Endothelial cell of umbilical vein (primary cell): ENCODE measurements at regions not wholly inside any gene's neighbourhood (a gene's known extent, or its start where the extent isn't known, plus 50 kb on each side); places are given as distances from the start of the nearest gene placed in this dataset.
"Not testable (repeated sequence)": the region's sequence is repeated elsewhere in the genome, so short reads cannot be mapped to it uniquely, and the experiment has no call there.

ENCODE experiments used
- EZH2 ChIP-seq: IDR thresholded peaks from 2 replicates; pipeline ENCODE4 v1.6.1; 2012; ENCODE audit warnings: borderline replicate concordance, low read depth, mild to moderate bottlenecking, moderate library complexity, low read length, inconsistent platforms; ENCODE audit not compliant: severe bottlenecking
- MYC ChIP-seq: IDR thresholded peaks from one replicate; pipeline ENCODE4 v1.6.1; 2011; ENCODE audit warnings: mild to moderate bottlenecking, low read depth, low read length
- POLR2A ChIP-seq: IDR thresholded peaks from 2 replicates; pipeline ENCODE4 v1.6.1; 2012; ENCODE audit warnings: low read depth, mild to moderate bottlenecking, control low read depth, low read length
- POLR2AphosphoS5 ChIP-seq: IDR thresholded peaks from 2 replicates; pipeline ENCODE4 v1.6.1; 2012; ENCODE audit warnings: low read depth, mild to moderate bottlenecking, control low read depth, low read length, moderate library complexity; ENCODE audit not compliant: insufficient read depth
- TF ChIP-seq, protein P1 (sequence below), 2 donors: IDR thresholded peaks; 1 replicate in 1 of 2; 2 replicates in 1 of 2; pipeline ENCODE4 v1.5.1; 2011; ENCODE audit warnings: low read length in 2 of 2, mild to moderate bottlenecking in 2 of 2, moderate library complexity in 2 of 2, control low read depth in 1 of 2, inconsistent platforms in 1 of 2, low read depth in 1 of 2; ENCODE audit not compliant: insufficient read depth in 1 of 2; ENCODE audit errors: extremely low read depth in 1 of 2
- TF ChIP-seq, protein P2 (sequence below): IDR thresholded peaks from 2 replicates; pipeline ENCODE4 v1.6.1; 2011; ENCODE audit not compliant: insufficient read depth, insufficient read length

DNA sequence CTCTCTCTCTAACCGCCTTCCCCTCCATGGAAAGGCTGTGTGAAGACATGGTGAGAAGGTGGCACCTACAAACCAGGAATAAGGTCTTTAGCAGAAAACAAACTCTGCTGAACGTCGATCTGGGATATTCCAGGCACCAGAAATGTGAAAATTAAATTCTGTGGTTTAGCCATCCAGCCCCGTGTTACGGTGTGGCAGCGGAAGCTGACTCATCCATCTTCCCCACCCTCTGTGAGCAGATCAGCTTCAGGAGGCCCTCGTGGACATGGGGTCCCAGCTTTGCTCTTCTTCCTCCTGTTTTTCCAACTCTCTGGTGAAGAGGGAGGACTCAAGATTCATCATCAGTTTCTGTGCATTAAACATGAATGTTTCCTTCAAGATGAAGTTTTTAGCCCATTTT is 1164.8 kb downstream of the RPIA start:
- TF ChIP-seq, protein P1, sequence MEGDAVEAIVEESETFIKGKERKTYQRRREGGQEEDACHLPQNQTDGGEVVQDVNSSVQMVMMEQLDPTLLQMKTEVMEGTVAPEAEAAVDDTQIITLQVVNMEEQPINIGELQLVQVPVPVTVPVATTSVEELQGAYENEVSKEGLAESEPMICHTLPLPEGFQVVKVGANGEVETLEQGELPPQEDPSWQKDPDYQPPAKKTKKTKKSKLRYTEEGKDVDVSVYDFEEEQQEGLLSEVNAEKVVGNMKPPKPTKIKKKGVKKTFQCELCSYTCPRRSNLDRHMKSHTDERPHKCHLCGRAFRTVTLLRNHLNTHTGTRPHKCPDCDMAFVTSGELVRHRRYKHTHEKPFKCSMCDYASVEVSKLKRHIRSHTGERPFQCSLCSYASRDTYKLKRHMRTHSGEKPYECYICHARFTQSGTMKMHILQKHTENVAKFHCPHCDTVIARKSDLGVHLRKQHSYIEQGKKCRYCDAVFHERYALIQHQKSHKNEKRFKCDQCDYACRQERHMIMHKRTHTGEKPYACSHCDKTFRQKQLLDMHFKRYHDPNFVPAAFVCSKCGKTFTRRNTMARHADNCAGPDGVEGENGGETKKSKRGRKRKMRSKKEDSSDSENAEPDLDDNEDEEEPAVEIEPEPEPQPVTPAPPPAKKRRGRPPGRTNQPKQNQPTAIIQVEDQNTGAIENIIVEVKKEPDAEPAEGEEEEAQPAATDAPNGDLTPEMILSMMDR (IDR thresholded peaks at IDR 0.05; ENCODE audit: extremely low read depth in 1 of 2, insufficient read depth in 1 of 2, low read depth in 1 of 2, low read length in 2 of 2) = not testable (repeated sequence)
- TF ChIP-seq, protein P2, sequence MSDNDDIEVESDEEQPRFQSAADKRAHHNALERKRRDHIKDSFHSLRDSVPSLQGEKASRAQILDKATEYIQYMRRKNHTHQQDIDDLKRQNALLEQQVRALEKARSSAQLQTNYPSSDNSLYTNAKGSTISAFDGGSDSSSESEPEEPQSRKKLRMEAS = not testable (repeated sequence)
- TF ChIP-seq EZH2, POLR2A, POLR2AphosphoS5, MYC: not testable (repeated sequence)
